CD4-positive, alpha-beta T cell (primary cell): ENCODE measurements at regions not wholly inside any gene's neighbourhood (a gene's known extent, or its start where the extent isn't known, plus 50 kb on each side); places are given as distances from the start of the nearest gene placed in this dataset.

Experiments
- ATAC-seq: fragments of 200-7000 bp; cut with Tn5 transposase; one replicate; pipeline ENCODE4 v1.10.0; 2022; ENCODE audit warnings: mild to moderate bottlenecking; ENCODE audit not compliant: poor library complexity
- CTCF ChIA-PET: fragments of 350-600 bp; sonication (Branson Sonifier 250); formaldehyde crosslinking; loops from one replicate; lab custom pipeline; 2021; ENCODE audit warnings: antibody characterized with exemption, inconsistent platforms; lab: Charles Lee
- POLR2A ChIA-PET: fragments of 350-600 bp; sonication (Branson Sonifier 250); formaldehyde crosslinking; loops from one replicate; lab custom pipeline; 2021; ENCODE audit warnings: antibody characterized with exemption, inconsistent platforms; lab: Charles Lee
- DNase-seq, 14 experiments: peaks; one replicate each; pipeline ENCODE4 v3.0.0-alpha.2; 2013 to 2020; ENCODE audit warnings: mixed read lengths in 2 of 14
- H3K27ac ChIP-seq, 2 donors: one replicate each; pipeline versions ENCODE4 v1.5.1 to v1.7.0; 2013; ENCODE audit warnings: low read length in 2 of 2, low read depth in 1 of 2, mild to moderate bottlenecking in 1 of 2
- H3K27me3 ChIP-seq, 2 experiments: 1 replicate in 1 of 2; 2 replicates in 1 of 2; pipeline versions ENCODE4 v1.6.1 to v1.7.0; 2013; ENCODE audit warnings: low read length in 2 of 2, control low read depth in 1 of 2, mild to moderate bottlenecking in 1 of 2, moderate library complexity in 1 of 2; ENCODE audit not compliant: insufficient read depth in 2 of 2, control insufficient read depth in 1 of 2
- H3K36me3 ChIP-seq: one replicate; pipeline ENCODE4 v1.6.1; 2013; ENCODE audit warnings: low read length, control low read depth; ENCODE audit not compliant: insufficient read depth
- H3K4me1 ChIP-seq: one replicate; pipeline ENCODE4 v1.6.1; 2013; ENCODE audit warnings: low read length, control low read depth; ENCODE audit not compliant: insufficient read depth
- H3K4me3 ChIP-seq: one replicate; pipeline ENCODE4 v1.5.1; 2013; ENCODE audit warnings: mild to moderate bottlenecking, low read length, moderate library complexity
- H3K9me3 ChIP-seq, 2 experiments: 1 replicate in 1 of 2; 2 replicates in 1 of 2; pipeline versions ENCODE4 v1.6.1 to v1.7.0; 2013; ENCODE audit warnings: low read length in 2 of 2, mild to moderate bottlenecking in 2 of 2, control low read depth in 1 of 2, moderate library complexity in 1 of 2; ENCODE audit not compliant: control insufficient read depth in 1 of 2, insufficient read depth in 1 of 2
- H3K27ac Mint-ChIP-seq: one replicate; pipeline ENCODE4 v1.8.0; 2020; ENCODE audit warnings: mixed read lengths
- H3K27me3 Mint-ChIP-seq: one replicate; pipeline ENCODE4 v1.8.0; 2021; ENCODE audit warnings: mixed read lengths
- H3K36me3 Mint-ChIP-seq: one replicate; pipeline ENCODE4 v1.8.0; 2021; ENCODE audit warnings: low read depth, mixed read lengths
- H3K4me1 Mint-ChIP-seq: one replicate; pipeline ENCODE4 v1.8.0; 2021; ENCODE audit warnings: low read depth, mixed read lengths
- H3K4me3 Mint-ChIP-seq: one replicate; pipeline ENCODE4 v1.8.0; 2020; ENCODE audit warnings: mild to moderate bottlenecking, mixed read lengths
- H3K9me3 Mint-ChIP-seq: one replicate; pipeline ENCODE4 v1.8.0; 2020; ENCODE audit warnings: mixed read lengths
- CTCF ChIP-seq: fragments of 200-600 bp; IDR thresholded peaks from one replicate; pipeline ENCODE4 v1.8.0; 2022; ENCODE audit warnings: antibody characterized with exemption, mild to moderate bottlenecking
- intact Hi-C, 2 experiments: fragments of 100-400 bp; cut with DNase I in 1 of 2; cut with micrococcal nuclease in 1 of 2; formaldehyde crosslinking; loops; one replicate each; pipeline versions ENCODE4 v1.15.1 to v1.9.0; 2023 to 2025; cut with DNase I, micrococcal nuclease

GRCh38 chr5:152801886-152802285 lies 396.8 kb upstream of the NMUR2 start:
- CTCF ChIA-PET = no interaction called here
- H3K9me3 ChIP-seq = peaks cover 0 to 3% of the 10 kb centered on the region in 2 experiments
- Mint-ChIP-seq H3K27ac (no peak overlapping the region), H3K4me1 (no peaks in the 10 kb centered on the region), H3K9me3 (peaks cover 19% of the 10 kb centered on the region), H3K27me3 (no peaks in the 10 kb centered on the region), H3K4me3 (no peak overlapping the region), H3K36me3 (no peaks in the 10 kb centered on the region)
- no peaks in the 10 kb centered on the region for H3K27me3 ChIP-seq
- intact Hi-C loops = no loop called here
- H3K27ac ChIP-seq = no peak overlapping the region
- no peak overlapping the region for H3K4me3 ChIP-seq
- no peak for TF ChIP-seq CTCF
- POLR2A ChIA-PET = no interaction called here
- no peaks in the 10 kb centered on the region for H3K4me1 ChIP-seq
- H3K36me3 ChIP-seq = no peaks in the 10 kb centered on the region
- DNase-seq (no peak), ATAC-seq (no peak)

GRCh38 chr5:152804179-152804578 lies 399.1 kb upstream of the NMUR2 start:
- CTCF ChIA-PET = no interaction called here
- Histone ChIP-seq H3K4me3 (no peak overlapping the region), H3K4me1 (no peaks in the 10 kb centered on the region), H3K27ac (no peak overlapping the region), H3K9me3 (peaks cover 0 to 3% of the 10 kb centered on the region in 2 experiments), H3K36me3 (no peaks in the 10 kb centered on the region), H3K27me3 (no peaks in the 10 kb centered on the region)
- Mint-ChIP-seq H3K9me3 (peaks cover 17% of the 10 kb centered on the region), H3K27me3 (no peaks in the 10 kb centered on the region), H3K27ac (no peak overlapping the region), H3K36me3 (no peaks in the 10 kb centered on the region), H3K4me1 (no peaks in the 10 kb centered on the region), H3K4me3 (no peak overlapping the region)
- DNase-seq (no peak), ATAC-seq (no peak)
- no peak for TF ChIP-seq CTCF
- POLR2A ChIA-PET = no interaction called here
- intact Hi-C loops = no loop called here

- no peaks in the 10 kb centered on the region for H3K27me3 ChIP-seq
- H3K9me3 ChIP-seq = peaks cover 0 to 6% of the 10 kb centered on the region in 2 experiments
- H3K27me3 Mint-ChIP-seq = no peaks in the 10 kb centered on the region
- no peak overlapping the region for H3K4me3 Mint-ChIP-seq
- H3K4me1 Mint-ChIP-seq = no peaks in the 10 kb centered on the region
- POLR2A ChIA-PET = no interaction called here
- H3K27ac Mint-ChIP-seq = no peak overlapping the region
- no peaks in the 10 kb centered on the region for H3K36me3 ChIP-seq
- no peak for ATAC-seq
- TF ChIP-seq CTCF = no peak
- peaks cover 7% of the 10 kb centered on the region for H3K9me3 Mint-ChIP-seq
- H3K4me3 ChIP-seq = no peak overlapping the region
- no peaks in the 10 kb centered on the region for H3K4me1 ChIP-seq
- CTCF ChIA-PET = no interaction called here
- H3K27ac ChIP-seq = no peak overlapping the region
- no peak for DNase-seq
- H3K36me3 Mint-ChIP-seq = no peaks in the 10 kb centered on the region
- intact Hi-C loops = no loop called here
Observed at GRCh38 chr5:152811988-152812387, 406.9 kb upstream of the NMUR2 start.
